Esophagus muscularis mucosa (tissue), 4 donors: ENCODE measurements at regions not wholly inside any gene's neighbourhood (a gene's known extent, or its start where the extent isn't known, plus 50 kb on each side); places are given as distances from the start of the nearest gene placed in this dataset.

Experiments used
- CTCF ChIP-seq, 3 experiments: fragments of 200-600 bp in 2 of 3; fragments of 450-650 bp in 1 of 3; sonication (generic) in 2 of 3; IDR thresholded peaks; one replicate each; pipeline ENCODE4 v1.5.1; 2017 to 2019; ENCODE audit warnings: antibody characterized with exemption in 3 of 3, mild to moderate bottlenecking in 2 of 3, moderate library complexity in 1 of 3
- EP300 ChIP-seq: sonication (generic); formaldehyde crosslinking; IDR thresholded peaks from one replicate; pipeline ENCODE4 v1.6.1; 2017; ENCODE audit warnings: antibody characterized with exemption
- POLR2A ChIP-seq: fragments of 450-650 bp; IDR thresholded peaks from one replicate; pipeline ENCODE4 v1.6.1; 2017; ENCODE audit warnings: antibody characterized with exemption, moderate library complexity, mild to moderate bottlenecking, low read depth

DNA sequence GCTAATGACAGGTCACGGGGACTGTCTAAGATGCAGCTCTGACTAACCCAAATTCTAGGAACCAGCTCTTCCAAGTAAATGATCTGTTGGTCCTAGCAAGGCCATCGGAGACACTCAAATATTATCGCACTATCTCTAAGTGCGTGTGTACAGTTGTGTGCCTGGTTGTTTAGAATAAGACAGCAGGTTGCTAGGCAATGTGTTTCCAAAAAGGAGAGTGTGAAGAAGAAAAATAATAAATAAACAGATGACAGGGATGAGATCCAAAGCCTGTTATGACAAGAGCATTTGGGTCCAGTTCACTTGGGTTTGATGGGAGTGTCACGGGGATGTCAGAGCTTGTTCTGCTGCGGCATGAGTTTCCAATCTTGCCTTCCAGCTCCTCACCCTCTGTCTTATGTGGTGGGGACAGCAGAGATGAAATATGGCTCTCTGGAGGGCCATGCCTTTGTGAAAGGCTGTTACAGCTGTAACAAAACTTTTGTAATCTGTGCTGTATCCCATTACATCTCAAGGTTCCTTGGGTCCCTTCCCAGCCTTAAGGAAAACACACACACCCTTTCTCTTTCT, 127.5 kb upstream of the TNP1 start:
- no peak for TF ChIP-seq EP300
- TF ChIP-seq CTCF (IDR thresholded peaks at IDR 0.05): no peak
- no peak for TF ChIP-seq POLR2A
